CMK (cell line): ENCODE measurements at regions not wholly inside any gene's neighbourhood (a gene's known extent, or its start where the extent isn't known, plus 50 kb on each side); places are given as distances from the start of the nearest gene placed in this dataset.

ENCODE experiments used
- DNase-seq: peaks from one replicate; pipeline ENCODE4 v3.0.0-alpha.2; 2010; ENCODE audit warnings: low read depth

DNA sequence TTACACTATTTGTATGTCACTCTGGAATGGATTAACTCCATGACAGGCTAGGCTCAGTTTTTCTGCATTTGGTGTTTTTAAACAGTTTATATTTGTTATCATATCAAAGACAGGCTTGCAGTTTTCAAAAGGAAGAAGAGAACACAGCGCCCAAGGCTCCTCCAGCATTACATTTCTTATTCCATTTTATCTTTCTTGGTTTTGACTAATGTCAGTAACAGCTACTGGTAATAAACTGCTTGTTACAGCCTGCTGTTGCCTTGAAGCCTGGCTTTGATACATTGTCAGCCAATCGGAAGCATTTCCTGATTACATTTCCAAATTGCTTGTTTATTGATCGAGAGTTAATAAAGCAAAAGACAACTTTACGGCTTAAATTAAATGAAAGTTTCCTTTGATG lies 166.0 kb upstream of the MDFIC start:
- DNase-seq, result no peak

- DNase-seq, result no peak
Measured at GRCh38 chr7:114758661-114759227, 163.2 kb upstream of the MDFIC start.

DNA sequence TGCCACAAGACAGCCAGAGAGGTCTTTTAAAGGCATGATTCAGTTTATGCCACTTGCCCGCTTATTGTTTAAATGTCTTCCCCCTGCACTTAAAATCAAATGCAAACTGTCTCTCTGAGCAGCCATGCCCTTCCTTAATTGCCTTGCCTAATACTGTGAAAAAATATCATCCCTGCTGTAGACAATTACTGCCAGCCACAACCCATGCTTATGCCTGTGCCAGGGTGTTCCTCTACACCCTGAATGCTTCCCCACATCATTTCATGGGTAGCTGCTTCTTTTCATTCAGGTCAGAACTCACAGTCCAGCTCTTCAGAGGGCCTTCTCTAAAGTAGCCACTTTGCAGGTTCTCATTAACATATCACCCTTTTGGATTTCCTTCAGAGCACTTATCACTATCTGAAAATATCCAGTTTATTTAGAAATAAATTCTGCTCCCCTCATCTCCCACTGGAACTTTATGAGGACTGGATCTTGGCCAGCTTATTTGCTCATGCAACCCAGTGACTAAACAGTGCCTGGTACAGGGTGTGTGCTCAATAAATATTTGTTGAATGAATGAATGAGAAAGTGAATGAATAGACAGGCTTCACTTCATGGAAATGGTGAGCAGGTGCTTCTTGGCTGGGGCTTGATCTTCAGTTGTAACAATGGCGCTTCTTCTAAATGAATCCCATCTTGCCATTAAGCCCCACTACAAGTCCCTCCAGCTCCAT lies 162.4 kb upstream of the MDFIC start:
- DNase-seq, result no peak

GRCh38 chr7:114760477-114760876 lies 161.4 kb upstream of the MDFIC start:
- DNase-seq, result no peak

DNA sequence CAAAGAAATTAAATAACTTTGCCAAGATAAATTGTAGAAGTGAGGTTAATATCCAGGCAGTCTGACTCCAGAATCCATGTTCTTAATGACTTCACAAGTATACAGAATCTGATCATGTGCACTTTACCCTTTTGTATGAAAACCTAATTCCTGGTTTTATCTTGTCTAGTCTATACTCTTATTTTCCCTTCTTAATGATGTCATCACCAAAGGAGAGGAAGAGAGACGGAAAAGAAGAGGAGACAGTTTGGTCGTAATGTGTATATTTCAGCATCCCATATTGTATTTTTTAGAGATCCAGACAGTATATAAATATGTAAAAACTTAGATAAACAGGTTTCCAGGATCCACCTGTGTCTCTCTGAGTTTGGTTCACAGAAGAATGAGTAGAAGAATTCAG lies 159.9 kb upstream of the MDFIC start:
- DNase-seq, result no peak

DNA sequence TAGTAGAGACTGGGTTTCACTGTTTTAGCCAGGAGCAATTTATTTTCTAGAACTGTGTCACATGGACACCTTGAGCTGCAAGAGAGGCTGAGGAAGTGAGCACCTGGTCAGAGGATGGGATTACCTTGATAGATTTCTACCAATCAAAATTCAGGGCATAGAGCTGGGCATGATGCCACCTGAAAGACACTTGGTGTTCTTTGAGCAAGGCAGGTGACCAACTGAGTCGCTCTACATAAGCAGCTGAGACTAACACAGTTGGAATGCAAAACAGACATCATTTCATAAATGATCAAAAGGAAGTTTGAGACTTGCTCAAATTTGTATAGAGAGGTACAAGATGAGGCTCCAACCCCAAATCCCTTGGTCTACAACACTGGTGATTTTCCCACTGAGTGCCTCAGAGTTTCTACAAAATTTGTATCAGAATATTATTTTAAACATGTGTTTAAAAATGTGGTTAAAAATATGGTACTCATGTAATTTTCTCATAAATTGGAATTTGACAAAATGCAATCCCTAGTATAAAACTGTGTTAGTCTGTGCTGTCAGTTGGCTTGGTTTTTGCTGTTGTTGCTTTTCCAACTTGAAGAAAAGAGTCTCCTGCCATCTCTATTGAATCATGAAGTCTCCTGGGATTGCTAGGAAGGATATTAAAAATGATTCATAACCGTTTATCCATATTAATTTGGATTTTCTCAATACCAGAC lies 156.4 kb upstream of the MDFIC start:
- no peak for DNase-seq

DNA sequence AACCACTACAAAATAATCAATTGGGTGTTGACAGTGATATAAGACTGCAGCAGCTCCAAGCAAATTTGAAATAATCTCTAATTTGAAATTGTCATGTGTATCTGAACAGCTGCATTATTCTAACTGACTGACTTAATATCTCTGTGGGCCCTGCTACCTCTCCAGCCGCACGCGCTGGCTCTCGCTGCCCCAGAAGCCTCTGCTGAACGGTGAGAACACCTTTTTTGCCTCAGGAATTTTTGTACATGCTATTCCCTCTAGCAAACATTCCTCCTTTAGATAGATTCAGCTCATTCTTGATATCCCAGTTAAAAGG lies 155.9 kb upstream of the MDFIC start:
- no peak for DNase-seq

- DNase-seq, result no peak
Measured at GRCh38 chr7:114777288-114777687, 144.6 kb upstream of the MDFIC start.

DNA sequence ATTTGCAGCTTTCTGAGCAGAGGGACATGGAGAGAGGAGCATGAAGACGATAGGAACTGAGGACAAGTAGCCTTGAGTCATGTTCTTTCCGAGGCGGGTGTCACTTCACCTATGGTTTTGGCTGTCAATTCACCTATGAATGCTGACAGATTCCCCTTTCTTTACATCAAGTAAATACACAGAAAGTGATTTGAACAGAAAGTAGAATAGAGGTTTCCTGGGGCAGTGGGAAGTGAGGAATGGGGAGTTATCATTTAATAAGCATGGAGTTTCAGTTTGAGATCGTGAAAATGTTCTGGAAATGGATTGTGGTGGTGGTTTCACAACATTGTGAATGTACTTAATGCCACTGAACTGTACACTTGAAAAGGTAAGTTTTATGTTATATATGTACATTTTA lies 138.4 kb upstream of the MDFIC start:
- no peak for DNase-seq

- no peak for DNase-seq
Measured at GRCh38 chr7:114784177-114784576, 137.7 kb upstream of the MDFIC start.

GRCh38 chr7:114784746-114785145 lies 137.1 kb upstream of the MDFIC start:
- DNase-seq, result no peak

DNA sequence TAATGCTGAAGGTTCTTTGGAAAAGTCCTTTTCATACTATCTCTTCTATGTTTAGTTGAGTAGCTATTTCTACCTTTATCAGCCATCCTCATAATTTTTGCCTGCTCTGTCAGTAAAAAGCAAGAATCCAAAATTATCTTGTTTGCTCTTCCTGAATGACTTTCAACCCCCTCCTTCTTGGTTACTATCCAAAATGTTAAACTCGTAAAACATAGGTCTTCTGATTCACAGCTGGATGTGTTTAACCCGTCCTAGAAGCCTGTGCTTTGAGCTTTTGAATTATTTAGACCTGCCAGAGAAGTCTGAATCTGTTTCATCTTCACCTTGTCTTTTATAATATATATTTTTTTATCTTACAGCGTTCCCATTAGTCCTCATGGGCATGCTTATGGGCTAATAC lies 136.4 kb upstream of the MDFIC start:
- no peak for DNase-seq

GRCh38 chr7:114786455-114786854 lies 135.4 kb upstream of the MDFIC start:
- no peak for DNase-seq

DNA sequence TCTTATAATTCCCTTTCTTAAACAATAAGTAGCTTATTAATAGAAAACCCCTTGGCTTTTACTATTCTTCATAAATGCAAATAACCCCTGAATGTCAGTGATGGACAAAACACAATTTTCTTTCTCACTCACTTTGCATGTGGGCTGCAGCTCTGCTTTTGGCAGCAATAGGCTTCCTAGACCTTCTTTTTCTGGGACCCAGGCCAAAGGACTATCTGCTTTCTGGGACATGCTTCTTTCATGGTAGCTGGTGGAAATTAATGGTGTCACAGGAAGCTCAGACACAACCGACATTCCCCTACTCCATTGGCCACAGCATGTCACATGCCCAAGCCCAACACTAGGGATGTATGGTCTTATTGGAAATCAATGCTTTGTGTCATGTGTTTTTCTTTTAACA lies 134.3 kb upstream of the MDFIC start:
- DNase-seq, result no peak

GRCh38 chr7:114788706-114789105 lies 133.2 kb upstream of the MDFIC start:
- DNase-seq, result no peak

DNA sequence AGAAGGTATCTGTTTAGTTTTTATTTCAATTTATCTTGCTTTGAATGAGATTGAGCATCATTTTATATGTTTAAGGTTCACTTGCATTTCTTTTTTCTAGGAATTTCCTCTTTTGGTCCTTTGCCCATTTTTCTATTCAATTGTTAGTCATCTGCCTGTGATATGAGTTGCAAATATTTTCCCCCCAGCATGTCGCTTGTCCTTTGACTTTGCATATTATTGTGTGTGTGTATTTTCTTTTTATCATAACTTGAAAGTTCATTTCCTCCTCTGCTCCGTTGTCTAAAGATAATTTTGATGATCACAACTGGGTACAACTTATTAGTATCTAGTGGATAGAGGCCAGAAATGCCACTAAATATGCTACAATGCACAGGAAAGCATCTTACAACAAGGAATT lies 132.7 kb upstream of the MDFIC start:
- no peak for DNase-seq

- no peak for DNase-seq
Measured at GRCh38 chr7:114789871-114790311, 132.0 kb upstream of the MDFIC start.

DNA sequence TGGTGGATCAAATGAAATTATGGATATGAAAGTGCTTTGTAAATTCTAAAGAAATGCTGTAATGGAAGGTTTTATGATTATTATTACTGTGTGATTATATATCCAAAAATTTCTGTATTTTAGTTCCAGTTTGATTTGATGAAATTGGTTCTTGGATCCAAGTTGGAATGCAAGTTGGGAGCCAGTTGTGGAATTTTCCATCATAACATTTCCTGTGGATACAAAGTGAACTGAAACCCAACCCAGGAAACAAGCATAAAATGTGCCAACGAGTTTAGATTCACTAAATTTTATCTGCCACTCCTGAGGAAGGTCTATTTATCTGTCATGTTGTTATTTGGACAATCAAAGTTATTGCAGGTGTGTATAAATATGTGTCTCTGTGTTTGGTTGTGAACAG lies 131.4 kb upstream of the MDFIC start:
- DNase-seq, result no peak

DNA sequence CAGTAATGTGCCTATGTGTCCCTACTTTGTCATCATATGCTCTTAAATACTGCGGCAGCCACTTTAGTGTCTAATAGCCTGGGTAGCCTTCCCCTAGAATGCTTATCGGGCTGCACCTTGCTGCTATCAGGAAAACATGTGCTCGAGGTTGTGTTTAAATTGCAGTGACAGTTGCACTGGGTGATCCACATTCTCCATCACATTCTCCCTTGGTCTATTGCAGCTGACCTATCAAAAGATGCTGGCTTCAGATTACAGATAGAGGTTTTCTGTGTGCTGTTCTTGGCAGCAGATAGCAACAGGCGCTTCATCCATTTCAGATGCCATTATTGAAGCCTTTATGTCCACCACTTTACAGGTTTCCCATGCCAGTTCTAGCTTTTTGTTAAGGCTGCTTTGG lies 130.1 kb upstream of the MDFIC start:
- no peak for DNase-seq

DNA sequence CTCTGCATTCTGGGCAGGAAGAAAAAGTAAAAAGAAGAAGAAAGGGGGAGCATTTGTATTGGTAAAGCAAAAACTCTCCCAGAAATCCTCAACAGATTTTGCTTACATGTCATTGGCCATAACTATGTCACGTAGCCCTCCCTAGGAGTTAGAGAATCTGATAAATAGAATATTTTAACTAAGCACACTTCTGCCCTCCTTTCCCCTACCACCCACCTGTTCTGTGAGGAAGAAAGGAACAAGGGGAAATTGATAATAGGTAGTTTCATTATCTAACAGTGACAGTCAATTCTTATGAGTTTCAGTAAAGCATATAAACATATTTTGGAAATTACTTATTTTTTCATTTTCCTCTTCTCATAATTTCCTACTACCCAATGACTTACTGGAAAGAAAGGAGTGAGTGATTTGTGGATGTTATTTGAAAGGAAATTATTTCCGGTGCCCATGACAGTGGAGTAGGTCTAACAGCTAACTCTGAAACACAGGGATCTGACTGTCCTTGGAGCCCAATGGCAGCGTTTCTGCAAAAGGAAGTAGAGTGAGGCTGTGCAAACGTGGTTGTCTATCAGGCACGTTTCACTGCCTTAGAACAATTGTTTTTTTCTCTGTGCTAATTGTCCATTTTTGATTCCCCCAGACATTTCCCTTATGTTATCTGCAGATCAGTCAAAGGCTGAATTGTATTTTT lies 128.6 kb upstream of the MDFIC start:
- DNase-seq, result no peak

DNA sequence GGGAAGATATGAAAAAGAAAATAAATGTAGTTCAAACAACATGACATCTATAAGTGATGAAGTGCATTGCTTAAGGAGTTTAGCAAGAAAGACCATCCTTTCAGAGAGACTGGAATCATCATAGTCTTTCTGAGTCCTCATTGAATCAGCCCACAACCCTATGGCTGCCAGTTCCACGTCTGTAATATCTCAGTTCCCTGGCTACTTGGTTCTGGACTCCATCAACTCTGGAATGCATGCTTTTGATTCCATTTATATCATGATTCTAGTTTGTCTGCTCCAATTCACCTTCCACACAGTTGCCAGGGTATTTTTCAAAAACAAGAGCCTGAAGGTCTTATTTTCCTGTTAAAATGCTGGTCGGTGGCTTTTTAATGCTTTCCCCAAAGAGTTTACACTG lies 126.4 kb upstream of the MDFIC start:
- no peak for DNase-seq

- no peak for DNase-seq
Measured at GRCh38 chr7:114799628-114800028, 122.3 kb upstream of the MDFIC start.

DNA sequence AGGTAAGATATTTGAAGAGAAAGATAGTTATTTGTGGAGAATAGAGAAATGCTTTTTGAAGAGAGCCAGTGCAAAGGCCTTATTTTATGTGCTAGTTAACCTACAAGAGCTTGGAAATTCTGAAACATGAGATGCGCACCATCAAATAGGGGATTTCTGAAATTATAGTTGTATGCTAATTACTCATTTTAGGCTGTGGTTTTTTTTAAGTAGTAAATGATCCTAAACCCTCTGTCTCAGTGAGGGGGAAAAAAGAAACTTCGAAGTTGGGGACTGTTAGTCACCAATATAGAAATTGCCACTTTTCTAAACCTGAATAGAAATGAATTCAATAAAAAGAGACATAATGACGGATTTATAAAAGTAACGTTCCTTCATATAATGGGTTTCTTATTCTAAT lies 119.3 kb upstream of the MDFIC start:
- DNase-seq, result no peak
